ENCODE measurements at regions not wholly inside any gene's neighbourhood (a gene's known extent, or its start where the extent isn't known, plus 50 kb on each side); places are given as distances from the start of the nearest gene placed in this dataset.
"Not testable (repeated sequence)": the region's sequence is repeated elsewhere in the genome, so short reads cannot be mapped to it uniquely, and the experiment has no call there.

- intact Hi-C loops (cut with DNase I; ENCODE audit: low total_unique reads): no loop called here
Observed at GRCh38 chr6:121695329-121695728, 259.9 kb downstream of the GJA1 start.

GRCh38 chr6:121697921-121698320 lies 262.5 kb downstream of the GJA1 start:
- intact Hi-C loops (cut with DNase I; ENCODE audit: low total_unique reads): no loop called here
- 46 to 68% (median 53%) methylated on average over 6 of the region's 6 CpGs for WGBS, 5 donors

More at GRCh38 chr6:121695329-121695728, 259.9 kb downstream of the GJA1 start:
- DNase-seq: no peak
- Histone ChIP-seq H3K4me3 (no peak overlapping the region), H3K27me3 (no peaks in the 10 kb centered on the region), H3K9me3 (no peaks in the 10 kb centered on the region), H3K4me1 (no peaks in the 10 kb centered on the region), H3K36me3 (no peaks in the 10 kb centered on the region), H3K27ac (no peak overlapping the region)
- TF ChIP-seq POLR2AphosphoS5 (IDR thresholded peaks at IDR 0.05): no peak
- TF ChIP-seq POLR2A (IDR thresholded peaks at IDR 0.05): no peak
- TF ChIP-seq EP300 (IDR thresholded peaks at IDR 0.05): no peak
- no peak for TF ChIP-seq CTCF (IDR thresholded peaks at IDR 0.05)
- WGBS, 5 donors: 57 to 71% (median 63%) methylated on average over 3 of the region's 3 CpGs

GRCh38 chr6:121698617-121699016 lies 263.2 kb downstream of the GJA1 start:
- H3K4me3 ChIP-seq: no peak overlapping the region
- H3K36me3 ChIP-seq: no peaks in the 10 kb centered on the region
- no peak overlapping the region for H3K27ac ChIP-seq
- no peaks in the 10 kb centered on the region for H3K4me1 ChIP-seq
- no peak for TF ChIP-seq EP300 (IDR thresholded peaks at IDR 0.05)
- no peak for TF ChIP-seq POLR2AphosphoS5 (IDR thresholded peaks at IDR 0.05)
- no peak for TF ChIP-seq POLR2A (IDR thresholded peaks at IDR 0.05)
- TF ChIP-seq CTCF (IDR thresholded peaks at IDR 0.05): no peak
- no peak for DNase-seq
- intact Hi-C loops (cut with DNase I; ENCODE audit: low total_unique reads): no loop called here
- H3K27me3 ChIP-seq: no peaks in the 10 kb centered on the region
- peaks cover 0 to 10% (median 4%) of the 10 kb centered on the region in 4 donors for H3K9me3 ChIP-seq

More at GRCh38 chr6:121697921-121698320, 262.5 kb downstream of the GJA1 start:
- Histone ChIP-seq H3K9me3 (peaks cover 0 to 5% (median under 1%) of the 10 kb centered on the region in 4 donors), H3K27me3 (no peaks in the 10 kb centered on the region), H3K4me3 (no peak overlapping the region), H3K36me3 (no peaks in the 10 kb centered on the region), H3K27ac (no peak overlapping the region), H3K4me1 (no peaks in the 10 kb centered on the region)
- no peak for DNase-seq
- no peak for TF ChIP-seq CTCF (IDR thresholded peaks at IDR 0.05)
- TF ChIP-seq POLR2AphosphoS5 (IDR thresholded peaks at IDR 0.05): no peak
- no peak for TF ChIP-seq POLR2A (IDR thresholded peaks at IDR 0.05)
- no peak for TF ChIP-seq EP300 (IDR thresholded peaks at IDR 0.05)

- DNase-seq; intact Hi-C loops (cut with DNase I; ENCODE audit: low total_unique reads); H3K27me3 ChIP-seq; H3K9me3 ChIP-seq; H3K4me1 ChIP-seq; H3K27ac ChIP-seq; H3K4me3 ChIP-seq; H3K36me3 ChIP-seq: not testable (repeated sequence)
- WGBS, 5 donors: 70 to 87% (median 82%) methylated on average over 8 of the region's 8 CpGs
Observed at GRCh38 chr6:121703129-121703528, 267.7 kb downstream of the GJA1 start.

- peak in 1 of 2 donors; percentile 31 for DNase-seq
- Histone ChIP-seq H3K9me3 (no peaks in the 10 kb centered on the region), H3K27me3 (no peaks in the 10 kb centered on the region), H3K4me3 (no peak overlapping the region), H3K4me1 (no peaks in the 10 kb centered on the region), H3K36me3 (no peaks in the 10 kb centered on the region), H3K27ac (no peak overlapping the region)
- intact Hi-C loops (cut with DNase I; ENCODE audit: low total_unique reads): no loop called here
- 63 to 77% (median 72%) methylated on average over 3 of the region's 3 CpGs for WGBS, 5 donors
- TF ChIP-seq CTCF (IDR thresholded peaks at IDR 0.05): no peak
- TF ChIP-seq POLR2A (IDR thresholded peaks at IDR 0.05): no peak
Observed at GRCh38 chr6:121711472-121711871, 276.0 kb downstream of the GJA1 start.

Data from stomach (tissue), 8 donors.